MCF 10A (cell line): ENCODE measurements at regions not wholly inside any gene's neighbourhood (a gene's known extent, or its start where the extent isn't known, plus 50 kb on each side); places are given as distances from the start of the nearest gene placed in this dataset.

Experiments used
- BruUV-seq: library from RNA; stranded (reverse); fragments of 400-500 nt; replicated peaks from 2 replicates; lab custom pipeline; 2021; lab: Mats Ljungman, UMichigan
- CTCF ChIA-PET: fragments of 300-600 bp; sonication (Branson Sonifier 250); formaldehyde crosslinking; extraction: SDS; loops from one replicate; lab custom pipeline; 2021; ENCODE audit warnings: antibody characterized with exemption, inconsistent platforms; lab: Yijun Ruan, JAX
- POLR2A ChIA-PET: fragments of 300-600, 350-650 bp; sonication (Branson Sonifier 250); formaldehyde crosslinking; extraction: SDS; loops from one replicate; lab custom pipeline; 2020; ENCODE audit warnings: antibody characterized with exemption, inconsistent platforms; lab: Yijun Ruan, JAX
- DNase-seq: peaks from one replicate; pipeline ENCODE4 v3.0.0-alpha.2; 2018; ENCODE audit not compliant: unreplicated experiment
- H3K27ac Mint-ChIP-seq: one replicate; pipeline ENCODE4 v1.8.0; 2022; ENCODE audit warnings: mild to moderate bottlenecking, low read depth, mixed read lengths; ENCODE audit not compliant: unreplicated experiment
- H3K27me3 Mint-ChIP-seq: one replicate; pipeline ENCODE4 v1.8.0; 2022; ENCODE audit warnings: mixed read lengths; ENCODE audit not compliant: insufficient read depth, unreplicated experiment
- H3K36me3 Mint-ChIP-seq: one replicate; pipeline ENCODE4 v1.8.0; 2022; ENCODE audit warnings: mild to moderate bottlenecking, moderate library complexity, mixed read lengths; ENCODE audit not compliant: insufficient read depth, unreplicated experiment
- H3K4me1 Mint-ChIP-seq: one replicate; pipeline ENCODE4 v1.8.0; 2022; ENCODE audit warnings: mixed read lengths; ENCODE audit not compliant: insufficient read depth, unreplicated experiment
- H3K4me3 Mint-ChIP-seq: one replicate; pipeline ENCODE4 v1.8.0; 2022; ENCODE audit warnings: mild to moderate bottlenecking, moderate library complexity, mixed read lengths; ENCODE audit not compliant: unreplicated experiment
- H3K9me3 Mint-ChIP-seq: one replicate; pipeline ENCODE4 v1.8.0; 2022; ENCODE audit warnings: mixed read lengths; ENCODE audit not compliant: unreplicated experiment
- CTCF ChIP-seq: fragments of 200-600 bp; IDR thresholded peaks from one replicate; pipeline ENCODE4 v1.8.0; 2022; ENCODE audit warnings: antibody characterized with exemption, mild to moderate bottlenecking; ENCODE audit not compliant: unreplicated experiment
- intact Hi-C: fragments of 100-400 bp; cut with micrococcal nuclease; formaldehyde crosslinking; loops from 2 replicates; pipeline ENCODE4 v1.14.1; 2022

DNA sequence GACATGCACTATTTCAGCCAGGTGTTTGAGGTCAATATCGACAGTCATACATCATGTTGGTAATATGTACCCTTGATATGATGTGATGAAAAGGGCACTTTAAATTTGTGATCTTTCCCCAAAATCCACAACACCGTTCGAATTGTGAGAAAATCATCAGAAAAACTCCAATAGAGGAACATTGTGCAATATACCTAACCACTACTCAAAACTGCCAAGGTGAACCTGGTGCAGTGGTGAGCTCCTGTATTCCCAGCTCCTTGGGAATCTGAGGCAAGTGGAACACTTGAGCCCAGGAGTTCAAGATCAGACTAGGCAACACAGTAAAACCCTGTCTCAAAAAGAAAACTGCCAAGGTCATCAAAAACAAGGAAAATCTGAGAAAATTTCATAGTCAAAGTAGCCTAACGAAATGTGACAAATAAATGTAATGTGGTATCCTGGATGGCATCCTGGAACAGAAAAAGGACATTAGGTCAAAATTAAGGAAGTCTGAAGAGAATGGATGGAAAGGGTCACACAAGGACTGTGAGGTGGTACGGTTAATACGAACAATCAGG, 55.6 kb upstream of the LSM6 start:
- BruUV-seq = no TSS peak
- no peak overlapping the region for H3K27ac Mint-ChIP-seq
- no peak overlapping the region for H3K4me3 Mint-ChIP-seq
- ChIA-PET CTCF (interaction anchor here (1.6 kb wide), 1 partner anchor 24 kb away, joined by 5 read pairs; no protein-coding TSS in a partner anchor), POLR2A (no interaction called here)
- H3K4me1 Mint-ChIP-seq = no peaks in the 10 kb centered on the region
- H3K27me3 Mint-ChIP-seq = no peaks in the 10 kb centered on the region
- DNase-seq = no peak
- no peaks in the 10 kb centered on the region for H3K36me3 Mint-ChIP-seq
- intact Hi-C loops = no loop called here
- no peak for TF ChIP-seq CTCF
- H3K9me3 Mint-ChIP-seq = peaks cover 7% of the 10 kb centered on the region

- ChIA-PET CTCF (no interaction called here), POLR2A (no interaction called here)
- no peaks in the 10 kb centered on the region for H3K36me3 Mint-ChIP-seq
- no TSS peak for BruUV-seq
- intact Hi-C loops = no loop called here
- no peak overlapping the region for H3K27ac Mint-ChIP-seq
- TF ChIP-seq CTCF = no peak
- no peak overlapping the region for H3K4me3 Mint-ChIP-seq
- peaks cover 14% of the 10 kb centered on the region for H3K9me3 Mint-ChIP-seq
- H3K4me1 Mint-ChIP-seq = no peaks in the 10 kb centered on the region
- no peak for DNase-seq
- H3K27me3 Mint-ChIP-seq = peaks cover 11% of the 10 kb centered on the region
Observed at GRCh38 chr4:146114066-146114465, 61.5 kb upstream of the LSM6 start.

- no peak for DNase-seq
Observed at GRCh38 chr4:146113171-146113570, 62.3 kb upstream of the LSM6 start.

DNA sequence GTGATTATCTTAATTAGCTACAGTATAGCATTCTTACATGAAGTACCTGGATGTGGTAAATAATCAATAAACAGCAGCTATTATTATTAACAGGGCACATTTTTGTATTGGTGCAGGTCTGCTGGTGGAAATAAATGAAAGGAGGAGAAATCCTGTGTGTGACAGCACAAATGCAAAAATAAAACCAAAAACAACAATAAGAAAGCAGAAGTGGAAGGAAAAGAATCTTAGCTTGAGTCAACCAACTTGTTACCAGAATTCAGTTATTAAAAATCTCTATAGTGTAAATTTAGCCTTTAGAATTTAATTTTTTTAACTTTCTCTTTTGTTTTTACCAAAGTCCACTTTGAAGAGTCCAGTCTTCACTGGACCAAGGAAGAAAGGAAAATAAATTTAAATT, 63.1 kb upstream of the LSM6 start:
- no peak overlapping the region for H3K27ac Mint-ChIP-seq
- no peak overlapping the region for H3K4me3 Mint-ChIP-seq

More at GRCh38 chr4:146113171-146113570, 62.3 kb upstream of the LSM6 start:
- POLR2A ChIA-PET = interaction anchor here (0.6 kb wide), 1 partner anchor 1204 kb away, joined by 3 read pairs; no protein-coding TSS in a partner anchor
- Mint-ChIP-seq H3K4me1 (no peaks in the 10 kb centered on the region), H3K27ac (no peak overlapping the region), H3K4me3 (no peak overlapping the region), H3K27me3 (peaks cover 11% of the 10 kb centered on the region), H3K36me3 (no peaks in the 10 kb centered on the region), H3K9me3 (peaks cover 14% of the 10 kb centered on the region)
- no peak for TF ChIP-seq CTCF
- no TSS peak for BruUV-seq
- intact Hi-C loops = no loop called here
- CTCF ChIA-PET = no interaction called here

More for the DNA sequence above, 63.1 kb upstream of the LSM6 start:
- no peak for DNase-seq
- H3K27me3 Mint-ChIP-seq = peaks cover 11% of the 10 kb centered on the region
- ChIA-PET CTCF (interaction anchor here (1.4 kb wide), 1 partner anchor 17 kb away, joined by 7 read pairs; no protein-coding TSS in a partner anchor), POLR2A (interaction anchor here (0.6 to 1.1 kb wide), 3 partner anchors 9 to 1205 kb away, joined by 3 to 4 read pairs (median 3); no protein-coding TSS in a partner anchor)
- peaks cover 14% of the 10 kb centered on the region for H3K9me3 Mint-ChIP-seq
- no peak for TF ChIP-seq CTCF
- H3K4me1 Mint-ChIP-seq = no peaks in the 10 kb centered on the region
- no peaks in the 10 kb centered on the region for H3K36me3 Mint-ChIP-seq
- no TSS peak for BruUV-seq
- intact Hi-C loops = no loop called here
